Liver (tissue), 8 donors: ENCODE measurements at regions not wholly inside any gene's neighbourhood (a gene's known extent, or its start where the extent isn't known, plus 50 kb on each side); places are given as distances from the start of the nearest gene placed in this dataset.

Experiments used
- DNase-seq: peaks from one replicate; pipeline ENCODE4 v3.0.0-alpha.2; 2017; ENCODE audit warnings: low spot score
- H3K27ac ChIP-seq, 2 donors: one replicate each; pipeline ENCODE4 v1.7.0; 2013; ENCODE audit warnings: inconsistent platforms in 2 of 2, low read length in 2 of 2, control low read depth in 1 of 2, low read depth in 1 of 2, mild to moderate bottlenecking in 1 of 2
- H3K27me3 ChIP-seq, 4 donors: one replicate each; pipeline versions ENCODE4 v1.6.1 to v1.7.0; 2013; ENCODE audit warnings: low read length in 3 of 4, inconsistent platforms in 1 of 4, mild to moderate bottlenecking in 1 of 4, moderate library complexity in 1 of 4; ENCODE audit not compliant: control insufficient read depth in 4 of 4, insufficient read depth in 4 of 4
- H3K36me3 ChIP-seq, 4 donors: one replicate each; pipeline versions ENCODE4 v1.6.1 to v1.7.0; 2013; ENCODE audit warnings: low read length in 3 of 4, mild to moderate bottlenecking in 3 of 4, low read depth in 1 of 4, moderate library complexity in 1 of 4; ENCODE audit not compliant: control insufficient read depth in 4 of 4, insufficient read depth in 3 of 4
- H3K4me1 ChIP-seq, 4 donors: one replicate each; pipeline versions ENCODE4 v1.6.1 to v1.7.0; 2013; ENCODE audit warnings: low read length in 3 of 4, mild to moderate bottlenecking in 3 of 4, moderate library complexity in 1 of 4; ENCODE audit not compliant: control insufficient read depth in 4 of 4, insufficient read depth in 4 of 4
- H3K4me3 ChIP-seq, 3 donors: one replicate each; pipeline versions ENCODE4 v1.6.1 to v1.7.0; 2013; ENCODE audit warnings: low read length in 3 of 3, control low read depth in 1 of 3, low read depth in 1 of 3, mild to moderate bottlenecking in 1 of 3
- H3K9ac ChIP-seq, 2 donors: one replicate each; pipeline ENCODE4 v1.7.0; 2013; ENCODE audit warnings: low read length in 2 of 2, mild to moderate bottlenecking in 2 of 2, moderate library complexity in 2 of 2, control low read depth in 1 of 2, low read depth in 1 of 2
- H3K9me3 ChIP-seq, 4 donors: one replicate each; pipeline versions ENCODE4 v1.6.1 to v1.7.0; 2013; ENCODE audit warnings: low read length in 3 of 4; ENCODE audit not compliant: control insufficient read depth in 4 of 4
- ATF3 ChIP-seq: IDR thresholded peaks from 2 replicates; pipeline ENCODE4 v1.6.1; 2016; ENCODE audit warnings: antibody characterized with exemption
- CTCF ChIP-seq: fragments of 150-350 bp; IDR thresholded peaks from 2 replicates; pipeline ENCODE4 v1.5.1; 2017; ENCODE audit warnings: improper control_type of control experiment, low read depth, low read length; ENCODE audit not compliant: missing input control
- EGR1 ChIP-seq, 2 donors: IDR thresholded peaks; 2 replicates each; pipeline ENCODE4 v1.6.1; 2016 to 2018; ENCODE audit warnings: antibody characterized with exemption in 2 of 2, low read depth in 2 of 2
- FOXA1 ChIP-seq: IDR thresholded peaks from 2 replicates; pipeline ENCODE4 v1.6.1; 2016; ENCODE audit warnings: antibody characterized with exemption
- FOXA2 ChIP-seq: IDR thresholded peaks from 2 replicates; pipeline ENCODE4 v1.6.1; 2016; ENCODE audit warnings: antibody characterized with exemption
- GABPA ChIP-seq, 2 donors: IDR thresholded peaks in 1 of 2; conservative IDR thresholded peaks in 1 of 2; 2 replicates each; pipeline ENCODE4 v1.6.1; 2016; ENCODE audit warnings: antibody characterized with exemption in 2 of 2, mild to moderate bottlenecking in 1 of 2, moderate library complexity in 1 of 2
- HNF4A ChIP-seq, 2 donors: conservative IDR thresholded peaks; 2 replicates each; pipeline ENCODE4 v1.6.1; 2016; ENCODE audit warnings: antibody characterized with exemption in 2 of 2, mild to moderate bottlenecking in 2 of 2
- HNF4G ChIP-seq: IDR thresholded peaks from 2 replicates; pipeline ENCODE4 v1.6.1; 2016; ENCODE audit warnings: antibody characterized with exemption
- JUND ChIP-seq, 2 donors: IDR thresholded peaks; 2 replicates each; pipeline ENCODE4 v1.6.1; 2016; ENCODE audit warnings: antibody characterized with exemption in 2 of 2
- MAX ChIP-seq: IDR thresholded peaks from 2 replicates; pipeline ENCODE4 v1.6.1; 2016; ENCODE audit warnings: antibody characterized with exemption
- NR2F2 ChIP-seq: IDR thresholded peaks from 2 replicates; pipeline ENCODE4 v1.6.1; 2016; ENCODE audit warnings: antibody characterized with exemption
- RAD21 ChIP-seq, 2 donors: IDR thresholded peaks; 2 replicates each; pipeline ENCODE4 v1.6.1; 2016; ENCODE audit warnings: antibody characterized with exemption in 2 of 2, mild to moderate bottlenecking in 2 of 2
- REST ChIP-seq: IDR thresholded peaks from 2 replicates; pipeline ENCODE4 v1.6.1; 2016; ENCODE audit warnings: antibody characterized with exemption, mild to moderate bottlenecking
- RXRA ChIP-seq, 2 donors: IDR thresholded peaks; 2 replicates each; pipeline ENCODE4 v1.6.1; 2017 to 2018; ENCODE audit warnings: antibody characterized with exemption in 2 of 2, mild to moderate bottlenecking in 1 of 2
- SP1 ChIP-seq: IDR thresholded peaks from 2 replicates; pipeline ENCODE4 v1.6.1; 2018; ENCODE audit warnings: antibody characterized with exemption, mild to moderate bottlenecking
- TAF1 ChIP-seq: conservative IDR thresholded peaks from 2 replicates; pipeline ENCODE4 v1.6.1; 2016; ENCODE audit warnings: antibody characterized with exemption, mild to moderate bottlenecking
- YY1 ChIP-seq: IDR thresholded peaks from 2 replicates; pipeline ENCODE4 v1.6.1; 2016; ENCODE audit warnings: antibody characterized with exemption, mild to moderate bottlenecking
- ZBTB33 ChIP-seq: IDR thresholded peaks from 2 replicates; pipeline ENCODE4 v1.6.1; 2016; ENCODE audit warnings: antibody characterized with exemption
- WGBS: extraction: QIAGEN DNeasy Blood & Tissue Kit; methylation state at CpG from one replicate; pipeline ENCODE4 v1.1.7; 2013; 5-methylcytosine and 5-hydroxymethylcytosine counted together
- donor health status: healthy.
- donor health status: healthy.
- donor health status: healthy.
- donor health status: healthy.
- donor health status: healthy.

- H3K36me3 ChIP-seq = no peaks in the 10 kb centered on the region
- TF ChIP-seq SP1 = no peak
- TF ChIP-seq FOXA1 = no peak
- TF ChIP-seq HNF4A (conservative IDR thresholded peaks at IDR 0.05) = no peak
- TF ChIP-seq YY1 = no peak
- no peak for TF ChIP-seq NR2F2
- TF ChIP-seq FOXA2 = no peak
- no peak for TF ChIP-seq MAX
- TF ChIP-seq ZBTB33 = no peak
- TF ChIP-seq TAF1 = no peak
- no peak for TF ChIP-seq RAD21 (IDR thresholded peaks at IDR 0.05)
- no peak for TF ChIP-seq EGR1 (IDR thresholded peaks at IDR 0.05; ENCODE audit: low read depth in 2 of 2)
- TF ChIP-seq HNF4G = no peak
- TF ChIP-seq CTCF = no peak
- no peak for TF ChIP-seq ATF3
- no peak for TF ChIP-seq RXRA (IDR thresholded peaks at IDR 0.05)
- TF ChIP-seq REST = no peak
- TF ChIP-seq JUND (IDR thresholded peaks at IDR 0.05) = no peak
- TF ChIP-seq GABPA (IDR thresholded peaks at IDR 0.05 in 1 of 2, conservative IDR thresholded peaks at IDR 0.05 in 1 of 2) = no peak
- DNase-seq = no peak
- no peaks in the 10 kb centered on the region for H3K4me1 ChIP-seq
- no peak overlapping the region for H3K27ac ChIP-seq
- no peak overlapping the region for H3K4me3 ChIP-seq
- no peaks in the 10 kb centered on the region for H3K9me3 ChIP-seq
- WGBS = 72% methylated on average over 1 of the region's 1 CpG
- no peak overlapping the region for H3K9ac ChIP-seq
- no peaks in the 10 kb centered on the region for H3K27me3 ChIP-seq
These were observed 74.7 kb upstream of the GNAO1 start for GRCh38 chr16:56116577-56116964.
